ENCODE measurements at regions not wholly inside any gene's neighbourhood (a gene's known extent, or its start where the extent isn't known, plus 50 kb on each side); places are given as distances from the start of the nearest gene placed in this dataset.

DNA sequence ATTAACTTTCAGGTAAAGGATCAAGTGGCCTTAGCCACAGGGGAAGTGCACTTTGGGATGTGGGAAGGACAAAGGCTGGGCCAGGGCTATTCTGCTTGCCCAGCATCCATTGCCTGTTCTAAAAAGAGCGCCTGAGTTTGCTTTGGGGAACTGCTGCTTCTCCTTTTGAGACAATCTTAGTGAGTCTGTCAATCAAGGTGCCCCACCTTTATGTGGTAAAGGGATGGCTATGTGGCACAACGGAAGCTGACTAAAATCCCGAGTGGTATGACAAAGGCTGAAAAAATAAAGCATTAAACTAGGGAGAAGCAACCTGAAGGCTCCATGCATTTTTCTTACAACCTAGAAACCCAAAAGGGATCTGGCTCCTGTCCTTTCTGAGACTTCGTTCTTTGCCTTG, 540.5 kb downstream of the SLC4A3 start:
- no peaks in the 10 kb centered on the region for H3K36me3 ChIP-seq (replicated peaks in 1 of 2; ENCODE audit: control insufficient read depth in 1 of 2, insufficient read depth in 2 of 2, low read length in 2 of 2)
- ATAC-seq (no peak), FAIRE-seq (no peak), DNase-seq (ENCODE audit: low spot score) (no peak)
- no TSS peak for BruUV-seq (replicated peaks)
- no peak overlapping the region for H3K4me2 ChIP-seq (ENCODE audit: low read depth, low read length)
- no peak overlapping the region for H3K27ac ChIP-seq (ENCODE audit: extremely low read length, insufficient read depth, low read length)
- H3K9me3 ChIP-seq (ENCODE audit: low read length), result no peaks in the 10 kb centered on the region
- H4K20me1 ChIP-seq (ENCODE audit: insufficient read depth, low read length), result no peaks in the 10 kb centered on the region
- H3K9ac ChIP-seq (ENCODE audit: insufficient read depth, low read depth, low read length), result no peak overlapping the region
- WGBS (ENCODE audit: low lambda C conversion rate), result 2% methylated on average over 4 of the region's 4 CpGs
- in situ Hi-C loops (cut with HindIII; ENCODE audit: extremely low pct_ligation_motif_present, low pct_unique_long_range_greater_than_20kb) (loop anchor here (25.0 kb wide), 1 partner anchor 1394 kb away; the partner anchor contains the start of gene EPHA4), intact Hi-C loops (cut with micrococcal nuclease; ENCODE audit: unreplicated experiment) (no loop called here)
- H3K4me1 ChIP-seq (ENCODE audit: insufficient read depth, low read length), result no peaks in the 10 kb centered on the region
- no peak overlapping the region for H2AFZ ChIP-seq (ENCODE audit: low read length)
- H3K79me2 ChIP-seq (ENCODE audit: insufficient read depth, low read length), result no peaks in the 10 kb centered on the region
- H3K4me3 ChIP-seq (replicated peaks in 1 of 3; ENCODE audit: insufficient read depth in 1 of 3, low read depth in 2 of 3, low read length in 3 of 3), result no peak overlapping the region
- POLR2A ChIA-PET, result no interaction called here
- TF ChIP-seq KAT2B (IDR thresholded peaks at IDR 0.05; ENCODE audit: borderline replicate concordance, low read depth, low read length) (no peak), ZNF251 (CRISPR knock-in tag; IDR thresholded peaks at IDR 0.05) (no peak)
- TF ChIP-seq, protein P1, sequence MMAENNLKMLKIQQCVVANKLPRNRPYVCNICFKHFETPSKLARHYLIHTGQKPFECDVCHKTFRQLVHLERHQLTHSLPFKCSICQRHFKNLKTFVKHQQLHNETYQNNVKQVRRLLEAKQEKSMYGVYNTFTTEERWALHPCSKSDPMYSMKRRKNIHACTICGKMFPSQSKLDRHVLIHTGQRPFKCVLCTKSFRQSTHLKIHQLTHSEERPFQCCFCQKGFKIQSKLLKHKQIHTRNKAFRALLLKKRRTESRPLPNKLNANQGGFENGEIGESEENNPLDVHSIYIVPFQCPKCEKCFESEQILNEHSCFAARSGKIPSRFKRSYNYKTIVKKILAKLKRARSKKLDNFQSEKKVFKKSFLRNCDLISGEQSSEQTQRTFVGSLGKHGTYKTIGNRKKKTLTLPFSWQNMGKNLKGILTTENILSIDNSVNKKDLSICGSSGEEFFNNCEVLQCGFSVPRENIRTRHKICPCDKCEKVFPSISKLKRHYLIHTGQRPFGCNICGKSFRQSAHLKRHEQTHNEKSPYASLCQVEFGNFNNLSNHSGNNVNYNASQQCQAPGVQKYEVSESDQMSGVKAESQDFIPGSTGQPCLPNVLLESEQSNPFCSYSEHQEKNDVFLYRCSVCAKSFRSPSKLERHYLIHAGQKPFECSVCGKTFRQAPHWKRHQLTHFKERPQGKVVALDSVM (CRISPR knock-in tag; IDR thresholded peaks at IDR 0.05), result no peak
- CTCF ChIA-PET (ENCODE audit: low intra/inter-chr PET ratio, low total read pairs), result no interaction called here
- no peaks in the 10 kb centered on the region for H3K27me3 ChIP-seq (ENCODE audit: control insufficient read depth in 1 of 2, insufficient read depth in 2 of 2, low read length in 2 of 2)

DNA sequence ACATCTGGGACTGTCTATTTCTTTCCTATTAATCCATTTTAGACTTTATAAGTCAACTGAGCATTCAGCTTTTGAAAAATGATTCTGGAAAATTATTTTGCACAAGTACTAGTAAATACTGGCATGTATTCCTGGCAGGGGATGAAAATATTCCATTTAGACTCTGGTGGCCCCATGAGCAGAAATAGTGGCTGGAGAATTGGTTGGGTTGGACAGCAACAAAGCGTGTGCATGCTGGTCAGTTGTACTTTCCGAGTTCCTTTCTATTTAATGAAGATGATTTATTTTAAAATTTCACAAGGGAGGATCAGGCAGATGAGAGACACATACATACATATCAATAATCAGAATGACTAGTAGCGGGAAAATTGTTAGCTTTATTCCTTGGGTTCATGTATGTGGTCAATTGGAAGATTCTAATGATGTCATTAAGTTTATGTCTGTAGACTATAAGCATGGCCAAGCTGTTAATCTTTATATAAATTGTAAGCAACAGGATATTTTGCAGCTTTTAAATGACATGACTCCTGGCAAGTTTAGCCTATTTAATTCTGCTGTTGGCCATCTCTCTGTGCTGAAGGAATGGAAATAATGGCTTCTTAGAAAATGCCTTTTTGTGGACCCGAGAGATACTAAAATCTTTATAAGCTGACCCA, 541.6 kb downstream of the SLC4A3 start:
- no peaks in the 10 kb centered on the region for H3K36me3 ChIP-seq (replicated peaks in 1 of 2; ENCODE audit: control insufficient read depth in 1 of 2, insufficient read depth in 2 of 2, low read length in 2 of 2)
- H3K27ac ChIP-seq (ENCODE audit: extremely low read length, insufficient read depth, low read length), result no peak overlapping the region
- DNase-seq (ENCODE audit: low spot score) (no peak), FAIRE-seq (no peak), ATAC-seq (no peak)
- intact Hi-C loops (cut with micrococcal nuclease; ENCODE audit: unreplicated experiment), result no loop called here
- no peak for TF ChIP-seq SRSF9 (IDR thresholded peaks at IDR 0.05; ENCODE audit: borderline replicate concordance, insufficient read depth, low read depth, low read length, poor library complexity, severe bottlenecking)
- no peak for TF ChIP-seq ZNF674 (CRISPR knock-in tag; IDR thresholded peaks at IDR 0.05; ENCODE audit: low read depth)
- peak; percentile 69 for TF ChIP-seq ATF7 (IDR thresholded peaks at IDR 0.05)
- TF ChIP-seq ATF7 (CRISPR knock-in tag; IDR thresholded peaks at IDR 0.05), result no peak
- TF ChIP-seq, protein P2, sequence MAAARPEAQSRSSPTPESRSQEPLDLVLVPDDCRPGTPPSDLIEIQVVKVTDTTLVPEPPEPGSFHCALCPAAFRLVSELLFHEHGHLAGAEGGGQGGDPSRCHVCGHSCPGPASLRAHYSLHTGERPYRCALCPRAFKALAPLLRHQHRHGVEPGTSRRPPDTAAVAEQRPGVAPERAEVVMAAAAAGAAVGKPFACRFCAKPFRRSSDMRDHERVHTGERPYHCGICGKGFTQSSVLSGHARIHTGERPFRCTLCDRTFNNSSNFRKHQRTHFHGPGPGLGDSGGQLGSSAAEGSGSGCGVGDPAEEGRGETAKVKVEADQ (CRISPR knock-in tag; IDR thresholded peaks at IDR 0.05; ENCODE audit: borderline replicate concordance), result no peak
- TF ChIP-seq MAFF (IDR thresholded peaks at IDR 0.05; ENCODE audit: low read depth, low read length), result peak; percentile 34; the same call in 1 of the 2 replicates
- TF ChIP-seq, protein P3, sequence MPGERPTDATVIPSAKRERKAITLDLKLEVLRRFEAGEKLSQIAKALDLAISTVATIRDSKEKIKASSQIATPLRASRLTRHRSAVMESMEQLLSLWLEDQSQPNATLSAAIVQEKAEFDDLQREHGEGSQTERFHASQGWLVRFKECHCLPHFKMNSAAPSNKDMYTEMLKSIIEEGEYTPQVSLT (CRISPR knock-in tag; IDR thresholded peaks at IDR 0.05; ENCODE audit: borderline replicate concordance, low read depth), result no peak
- TF ChIP-seq SOX13 (IDR thresholded peaks at IDR 0.05), result no peak
- TF ChIP-seq SOX13 (CRISPR knock-in tag; conservative IDR thresholded peaks at IDR 0.05 in 1 of 2, IDR thresholded peaks at IDR 0.05 in 1 of 2), result no peak
- TF ChIP-seq, protein P4, sequence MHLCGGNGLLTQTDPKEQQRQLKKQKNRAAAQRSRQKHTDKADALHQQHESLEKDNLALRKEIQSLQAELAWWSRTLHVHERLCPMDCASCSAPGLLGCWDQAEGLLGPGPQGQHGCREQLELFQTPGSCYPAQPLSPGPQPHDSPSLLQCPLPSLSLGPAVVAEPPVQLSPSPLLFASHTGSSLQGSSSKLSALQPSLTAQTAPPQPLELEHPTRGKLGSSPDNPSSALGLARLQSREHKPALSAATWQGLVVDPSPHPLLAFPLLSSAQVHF (CRISPR knock-in tag; IDR thresholded peaks at IDR 0.05), result no peak
- ChIA-PET POLR2A (no interaction called here), CTCF (ENCODE audit: low intra/inter-chr PET ratio, low total read pairs) (no interaction called here)
- H2AFZ ChIP-seq (ENCODE audit: low read length), result no peak overlapping the region
- no peak overlapping the region for H3K4me3 ChIP-seq (replicated peaks in 1 of 3; ENCODE audit: insufficient read depth in 1 of 3, low read depth in 2 of 3, low read length in 3 of 3)
- no peaks in the 10 kb centered on the region for H3K9me3 ChIP-seq (ENCODE audit: low read length)
- no TSS peak for BruUV-seq (replicated peaks)
- H4K20me1 ChIP-seq (ENCODE audit: insufficient read depth, low read length), result no peaks in the 10 kb centered on the region
- WGBS (ENCODE audit: low lambda C conversion rate), result 6% methylated on average over 4 of the region's 4 CpGs
- in situ Hi-C loops (cut with HindIII; ENCODE audit: extremely low pct_ligation_motif_present, low pct_unique_long_range_greater_than_20kb), result loop anchor here (25.0 kb wide), 1 partner anchor 1393 kb away; the partner anchor contains the start of gene EPHA4
- H3K4me2 ChIP-seq (ENCODE audit: low read depth, low read length), result no peak overlapping the region
- H3K4me1 ChIP-seq (ENCODE audit: insufficient read depth, low read length), result no peaks in the 10 kb centered on the region
- H3K79me2 ChIP-seq (ENCODE audit: insufficient read depth, low read length), result no peaks in the 10 kb centered on the region
- no peak overlapping the region for H3K9ac ChIP-seq (ENCODE audit: insufficient read depth, low read depth, low read length)
- H3K27me3 ChIP-seq (ENCODE audit: control insufficient read depth in 1 of 2, insufficient read depth in 2 of 2, low read length in 2 of 2), result no peaks in the 10 kb centered on the region
